HCT116 (cell line): ENCODE measurements at regions not wholly inside any gene's neighbourhood (a gene's known extent, or its start where the extent isn't known, plus 50 kb on each side); places are given as distances from the start of the nearest gene placed in this dataset.

Experiments used
- ATAC-seq: fragments of 200-7000 bp; cut with Tn5 transposase; 2 replicates; pipeline ENCODE4 v1.9.1; 2020; ENCODE audit warnings: mild to moderate bottlenecking, moderate library complexity
- BruUV-seq: library from RNA; stranded (reverse); fragments of 400-500 nt; replicated peaks from 2 replicates; lab custom pipeline; 2021; lab: Mats Ljungman, UMichigan
- CTCF ChIA-PET: fragments of 300-600 bp; sonication (Branson Sonifier 250); formaldehyde crosslinking; loops from one replicate; lab custom pipeline; 2021; ENCODE audit warnings: antibody characterized with exemption; lab: Charles Lee
- POLR2A ChIA-PET: fragments of 300-600, 350-600 bp; sonication (Branson Sonifier 250); formaldehyde crosslinking; loops from one replicate; lab custom pipeline; 2021; ENCODE audit warnings: antibody characterized with exemption; lab: Charles Lee
- RAD21 ChIA-PET, 2 experiments: fragments of 300-600 bp; sonication (Branson Sonifier 250); formaldehyde crosslinking; loops; one replicate each; lab custom pipeline; 2023; ENCODE audit warnings: low total read pairs in 2 of 2; ENCODE audit not compliant: uncharacterized antibody in 2 of 2, unreplicated experiment in 2 of 2, low non-redundant PET in 1 of 2; lab: Charles Lee
- DNase-seq: peaks from one replicate; pipeline ENCODE4 v3.0.0-alpha.2; 2010; ENCODE audit warnings: low read depth, low spot score
- H2AFZ ChIP-seq: fragments of 200-600 bp; shearing (Covaris generic), sonication (generic); 2 replicates; pipeline ENCODE4 v1.6.1; 2017; ENCODE audit warnings: low read depth, mixed run types, mixed read lengths, antibody characterized with exemption, low read length; ENCODE audit not compliant: poor library complexity, severe bottlenecking
- H3K27ac ChIP-seq: 2 replicates; pipeline ENCODE4 v1.5.1; 2012; ENCODE audit warnings: low read depth, low read length
- H3K27me3 ChIP-seq: fragments of 200-600 bp; sonication (generic); 2 replicates; pipeline ENCODE4 v1.6.1; 2016; ENCODE audit warnings: mixed run types, low read length, mixed read lengths; ENCODE audit not compliant: insufficient read depth
- H3K36me3 ChIP-seq, 2 experiments: fragments of 200-500 bp in 1 of 2; fragments of 200-600 bp in 1 of 2; sonication (Bioruptor generic) in 1 of 2; sonication (generic) in 1 of 2; 2 replicates each; pipeline versions ENCODE4 v1.5.1 to v1.6.1; 2014 to 2016; ENCODE audit warnings: low read length in 2 of 2, inconsistent platforms in 1 of 2, mixed read lengths in 1 of 2, mixed run types in 1 of 2; ENCODE audit not compliant: insufficient read depth in 2 of 2, control insufficient read depth in 1 of 2
- H3K4me1 ChIP-seq, 2 experiments: fragments of 200-600 bp in 1 of 2; sonication (generic) in 1 of 2; 2 replicates each; pipeline versions ENCODE4 v1.5.1 to v1.6.1; 2012 to 2017; ENCODE audit warnings: low read length in 2 of 2, inconsistent platforms in 1 of 2, mild to moderate bottlenecking in 1 of 2, mixed read lengths in 1 of 2, mixed run types in 1 of 2, moderate library complexity in 1 of 2; ENCODE audit not compliant: insufficient read depth in 2 of 2, control insufficient read depth in 1 of 2
- H3K4me2 ChIP-seq: fragments of 200-600 bp; sonication (generic); 2 replicates; pipeline ENCODE4 v1.6.1; 2017; ENCODE audit warnings: mixed run types, low read length, mixed read lengths
- H3K4me3 ChIP-seq, 2 experiments: fragments of 200-600 bp in 1 of 2; sonication (generic) in 1 of 2; replicated peaks in 1 of 2; 2 replicates each; pipeline ENCODE4 v1.5.1; 2011 to 2016; ENCODE audit warnings: low read length in 2 of 2, control low read depth in 1 of 2, low read depth in 1 of 2, mild to moderate bottlenecking in 1 of 2, mixed read lengths in 1 of 2, mixed run types in 1 of 2
- H3K79me2 ChIP-seq: fragments of 200-600 bp; sonication (generic); 2 replicates; pipeline ENCODE4 v1.6.1; 2017; ENCODE audit warnings: mild to moderate bottlenecking, mixed run types, low read length, moderate library complexity, mixed read lengths; ENCODE audit not compliant: insufficient read depth
- H3K9ac ChIP-seq: fragments of 200-600 bp; sonication (generic); 2 replicates; pipeline ENCODE4 v1.6.1; 2016; ENCODE audit warnings: low read length, mixed read lengths
- H3K9me2 ChIP-seq: fragments of 200-600 bp; sonication (generic), shearing (Covaris generic); 2 replicates; pipeline ENCODE4 v1.6.1; 2017; ENCODE audit warnings: mixed run types, mild to moderate bottlenecking, moderate library complexity; ENCODE audit not compliant: insufficient read depth
- H3K9me3 ChIP-seq, 2 experiments: fragments of 200-500 bp in 1 of 2; fragments of 200-600 bp in 1 of 2; sonication (Bioruptor generic) in 1 of 2; sonication (generic) in 1 of 2; 2 replicates each; pipeline ENCODE4 v1.6.1; 2014 to 2017; ENCODE audit warnings: low read length in 2 of 2, mixed read lengths in 2 of 2, inconsistent platforms in 1 of 2, low read depth in 1 of 2, mild to moderate bottlenecking in 1 of 2, mixed run types in 1 of 2, moderate library complexity in 1 of 2; ENCODE audit not compliant: control insufficient read depth in 1 of 2, insufficient read depth in 1 of 2
- H4K20me1 ChIP-seq: fragments of 200-600 bp; sonication (generic), shearing (Covaris generic); 2 replicates; pipeline ENCODE4 v1.6.1; 2017; ENCODE audit warnings: mixed run types, mild to moderate bottlenecking, moderate library complexity; ENCODE audit not compliant: insufficient read depth
- CEBPB ChIP-seq: IDR thresholded peaks from 2 replicates; pipeline ENCODE4 v1.6.1; 2012; ENCODE audit warnings: low read depth
- EGR1 ChIP-seq: IDR thresholded peaks from 2 replicates; pipeline ENCODE4 v1.6.1; 2012; ENCODE audit warnings: low read depth
- FOSL1 ChIP-seq: IDR thresholded peaks from 2 replicates; pipeline ENCODE4 v1.6.1; 2012; ENCODE audit warnings: low read depth
- JUND ChIP-seq: IDR thresholded peaks from 2 replicates; pipeline ENCODE4 v1.6.1; 2012
- POLR2AphosphoS5 ChIP-seq: IDR thresholded peaks from 2 replicates; pipeline ENCODE4 v1.6.1; 2011; ENCODE audit warnings: mild to moderate bottlenecking, low read depth, low read length, moderate library complexity
- RAD21 ChIP-seq: IDR thresholded peaks from 2 replicates; pipeline ENCODE4 v1.6.1; 2012; ENCODE audit warnings: low read depth, mild to moderate bottlenecking
- REST ChIP-seq: IDR thresholded peaks from 2 replicates; pipeline ENCODE4 v1.6.1; 2012; ENCODE audit warnings: low read depth
- SP1 ChIP-seq: IDR thresholded peaks from 2 replicates; pipeline ENCODE4 v1.6.1; 2012; ENCODE audit warnings: low read depth
- SRF ChIP-seq: IDR thresholded peaks from 2 replicates; pipeline ENCODE4 v1.6.1; 2012; ENCODE audit warnings: low read depth
- YY1 ChIP-seq: IDR thresholded peaks from 2 replicates; pipeline ENCODE4 v1.6.1; 2011; ENCODE audit warnings: low read length, low read depth, moderate library complexity, mild to moderate bottlenecking; ENCODE audit not compliant: insufficient replicate concordance; ENCODE audit errors: extremely low read depth
- ZBTB33 ChIP-seq: IDR thresholded peaks from 2 replicates; pipeline ENCODE4 v1.6.1; 2011; ENCODE audit warnings: mild to moderate bottlenecking, low read length, moderate library complexity; ENCODE audit not compliant: insufficient replicate concordance; ENCODE audit errors: extremely low read depth
- ZFX ChIP-seq: fragments of 450-650 bp; IDR thresholded peaks from 2 replicates; pipeline ENCODE4 v1.6.1; 2017
- ZNF274 ChIP-seq: fragments of 200-500 bp; sonication (Bioruptor generic); IDR thresholded peaks from 2 replicates; pipeline ENCODE4 v1.6.1; 2014; ENCODE audit warnings: mild to moderate bottlenecking, low read depth, low read length, inconsistent platforms
- intact Hi-C: fragments of 100-400 bp; cut with micrococcal nuclease; formaldehyde crosslinking; loops from 2 replicates; pipeline ENCODE4 v1.10.0; 2022
- TF ChIP-seq, protein P1 (sequence below): IDR thresholded peaks from 2 replicates; pipeline ENCODE4 v1.6.1; 2012
- TF ChIP-seq, protein P2 (sequence below), 3 experiments: fragments of 200-600 bp in 1 of 3; sonication (generic) in 1 of 3; IDR thresholded peaks in 2 of 3; conservative IDR thresholded peaks in 1 of 3; 2 replicates each; pipeline ENCODE4 v1.5.1; 2012 to 2017; ENCODE audit warnings: low read depth in 2 of 3, low read length in 2 of 3, antibody characterized with exemption in 1 of 3, borderline replicate concordance in 1 of 3, control low read depth in 1 of 3, mild to moderate bottlenecking in 1 of 3, mixed read lengths in 1 of 3, mixed run types in 1 of 3, moderate library complexity in 1 of 3; ENCODE audit not compliant: insufficient read depth in 1 of 3

DNA sequence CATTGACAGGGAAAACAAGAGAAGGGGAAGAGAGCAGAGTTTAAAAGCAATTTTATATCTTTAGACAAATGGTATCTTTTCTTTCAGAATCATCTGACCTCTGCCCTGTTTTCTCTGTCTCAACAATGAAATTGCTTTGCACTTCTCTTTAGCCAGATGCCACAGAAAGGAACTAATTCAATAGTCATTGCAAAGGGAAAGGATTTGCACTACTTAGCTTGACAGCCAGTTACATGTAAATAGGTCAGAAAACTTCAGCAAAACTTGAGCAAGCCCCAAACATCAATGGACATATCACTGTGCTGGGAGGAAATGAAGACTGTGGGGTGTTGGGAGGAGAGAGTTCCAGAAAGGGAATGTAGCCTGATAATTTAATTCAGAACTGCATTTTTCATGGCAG, 181.3 kb upstream of the FAM83B start (continued):
- TF ChIP-seq, protein P1, sequence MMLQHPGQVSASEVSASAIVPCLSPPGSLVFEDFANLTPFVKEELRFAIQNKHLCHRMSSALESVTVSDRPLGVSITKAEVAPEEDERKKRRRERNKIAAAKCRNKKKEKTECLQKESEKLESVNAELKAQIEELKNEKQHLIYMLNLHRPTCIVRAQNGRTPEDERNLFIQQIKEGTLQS: no peak

DNA sequence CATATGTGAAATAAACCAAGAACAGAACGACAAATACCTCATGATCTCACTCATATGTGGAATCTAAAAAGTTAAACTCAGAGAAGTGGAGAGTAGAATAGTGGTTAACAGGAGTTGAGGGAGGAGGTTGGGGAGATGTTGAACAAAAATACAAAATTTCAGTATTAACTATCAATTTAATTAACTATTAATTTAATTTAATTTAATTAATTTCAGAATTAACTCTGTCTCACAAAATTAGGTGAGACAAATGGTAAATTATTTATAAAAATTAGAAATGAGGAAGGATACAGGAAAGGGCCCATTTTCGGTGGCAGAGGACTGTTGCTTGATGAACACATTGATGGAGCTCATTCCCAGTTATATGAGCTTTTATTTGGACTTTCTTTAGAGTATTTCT, 166.0 kb upstream of the FAM83B start:
- H3K79me2 ChIP-seq: no peaks in the 10 kb centered on the region
- no peaks in the 10 kb centered on the region for H4K20me1 ChIP-seq
- TF ChIP-seq, protein P2, sequence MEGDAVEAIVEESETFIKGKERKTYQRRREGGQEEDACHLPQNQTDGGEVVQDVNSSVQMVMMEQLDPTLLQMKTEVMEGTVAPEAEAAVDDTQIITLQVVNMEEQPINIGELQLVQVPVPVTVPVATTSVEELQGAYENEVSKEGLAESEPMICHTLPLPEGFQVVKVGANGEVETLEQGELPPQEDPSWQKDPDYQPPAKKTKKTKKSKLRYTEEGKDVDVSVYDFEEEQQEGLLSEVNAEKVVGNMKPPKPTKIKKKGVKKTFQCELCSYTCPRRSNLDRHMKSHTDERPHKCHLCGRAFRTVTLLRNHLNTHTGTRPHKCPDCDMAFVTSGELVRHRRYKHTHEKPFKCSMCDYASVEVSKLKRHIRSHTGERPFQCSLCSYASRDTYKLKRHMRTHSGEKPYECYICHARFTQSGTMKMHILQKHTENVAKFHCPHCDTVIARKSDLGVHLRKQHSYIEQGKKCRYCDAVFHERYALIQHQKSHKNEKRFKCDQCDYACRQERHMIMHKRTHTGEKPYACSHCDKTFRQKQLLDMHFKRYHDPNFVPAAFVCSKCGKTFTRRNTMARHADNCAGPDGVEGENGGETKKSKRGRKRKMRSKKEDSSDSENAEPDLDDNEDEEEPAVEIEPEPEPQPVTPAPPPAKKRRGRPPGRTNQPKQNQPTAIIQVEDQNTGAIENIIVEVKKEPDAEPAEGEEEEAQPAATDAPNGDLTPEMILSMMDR (IDR thresholded peaks at IDR 0.05 in 2 of 3, conservative IDR thresholded peaks at IDR 0.05 in 1 of 3; ENCODE audit: borderline replicate concordance in 1 of 3, insufficient read depth in 1 of 3, low read depth in 2 of 3, low read length in 2 of 3): no peak
- TF ChIP-seq SRF (no peak), JUND (no peak), EGR1 (no peak), ZBTB33 (no peak), RAD21 (no peak), REST (no peak), CEBPB (no peak), YY1 (no peak), SP1 (no peak), POLR2AphosphoS5 (no peak), FOSL1 (no peak), ZFX (no peak), ZNF274 (no peak)
- TF ChIP-seq, protein P1: no peak
- no peaks in the 10 kb centered on the region for H3K9me3 ChIP-seq
- no peaks in the 10 kb centered on the region for H3K9me2 ChIP-seq
- DNase-seq (no peak), ATAC-seq (no peak)
- ChIA-PET POLR2A (no interaction called here), RAD21 (no interaction called here), CTCF (no interaction called here)
- H3K4me1 ChIP-seq: peaks cover 0 to 7% of the 10 kb centered on the region in 2 experiments; a peak in 1 of 4 replicates
- no peaks in the 10 kb centered on the region for H3K36me3 ChIP-seq
- H3K4me3 ChIP-seq: no peak overlapping the region
- no peak overlapping the region for H3K9ac ChIP-seq
- intact Hi-C loops: no loop called here
- no peak overlapping the region for H3K4me2 ChIP-seq
- no peaks in the 10 kb centered on the region for H3K27me3 ChIP-seq
- no peak overlapping the region for H3K27ac ChIP-seq
- H2AFZ ChIP-seq: no peak overlapping the region
- BruUV-seq: no TSS peak
